GM21717 (cell line): ENCODE measurements at regions not wholly inside any gene's neighbourhood (a gene's known extent, or its start where the extent isn't known, plus 50 kb on each side); places are given as distances from the start of the nearest gene placed in this dataset.

ENCODE experiments used
- ATAC-seq: cut with Tn5 transposase; IDR thresholded peaks from one replicate; pipeline ENCODE4 v1.9.1; 2021; ENCODE audit warnings: mild to moderate bottlenecking, moderate library complexity; ENCODE audit not compliant: unreplicated experiment

DNA sequence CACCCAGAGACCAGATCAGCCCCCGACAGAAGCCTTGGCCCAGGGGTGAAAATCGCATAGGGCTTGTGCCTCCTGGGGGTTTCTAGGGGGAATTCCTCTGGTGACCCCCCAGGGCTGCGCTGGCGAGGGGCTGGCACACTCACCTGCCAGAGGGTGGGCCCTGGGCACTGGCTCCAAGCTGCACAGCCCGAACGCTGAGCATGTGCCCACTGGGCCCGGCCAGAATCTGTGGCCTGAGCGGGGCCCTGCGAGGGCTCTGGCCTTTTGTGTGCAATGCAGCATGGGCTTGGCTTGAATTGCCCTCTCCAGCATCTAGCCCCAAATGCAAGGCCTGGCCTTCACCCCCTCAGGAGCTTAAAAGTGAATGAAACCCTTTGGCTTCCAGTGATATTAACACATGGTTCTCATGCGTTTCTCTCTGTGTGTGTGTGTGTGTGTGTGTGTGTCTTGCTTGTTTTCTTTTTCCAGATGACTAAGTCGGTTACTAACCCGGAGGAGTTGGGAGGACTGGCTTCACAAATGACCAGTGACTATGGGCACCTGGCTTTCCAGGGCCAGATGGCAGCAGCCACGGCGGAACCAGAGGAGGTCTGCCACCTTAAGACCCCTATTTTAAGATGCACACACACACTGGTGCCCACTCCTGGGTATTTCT lies 259.1 kb upstream of the TPM1 start:
- ATAC-seq, result no peak

GRCh38 chr15:62785881-62786828 lies 256.4 kb upstream of the TPM1 start:
- no peak for ATAC-seq

- ATAC-seq, result no peak
Measured at GRCh38 chr15:62787401-62787800, 255.1 kb upstream of the TPM1 start.

DNA sequence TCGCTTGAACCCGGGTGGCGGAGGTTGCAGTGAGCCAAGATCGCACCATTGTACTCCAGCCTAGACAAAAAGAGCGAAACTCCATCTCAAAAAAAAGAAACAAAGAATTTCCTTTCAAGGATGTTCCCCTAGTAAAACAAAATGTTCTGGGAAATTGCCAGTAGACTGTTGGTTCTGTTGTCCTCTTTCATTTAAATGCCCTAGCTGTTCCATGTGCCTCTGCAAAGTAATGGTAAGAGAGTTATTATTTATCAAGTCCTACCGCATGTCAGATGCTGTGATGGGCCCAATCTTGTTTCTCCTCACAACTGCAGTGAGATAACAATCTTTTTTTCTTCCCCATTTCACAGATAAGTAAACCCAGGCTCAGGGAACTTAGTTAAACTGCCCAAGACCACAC lies 254.3 kb upstream of the TPM1 start:
- no peak for ATAC-seq

- ATAC-seq, result no peak
Measured at GRCh38 chr15:62790546-62790945, 252.0 kb upstream of the TPM1 start.

DNA sequence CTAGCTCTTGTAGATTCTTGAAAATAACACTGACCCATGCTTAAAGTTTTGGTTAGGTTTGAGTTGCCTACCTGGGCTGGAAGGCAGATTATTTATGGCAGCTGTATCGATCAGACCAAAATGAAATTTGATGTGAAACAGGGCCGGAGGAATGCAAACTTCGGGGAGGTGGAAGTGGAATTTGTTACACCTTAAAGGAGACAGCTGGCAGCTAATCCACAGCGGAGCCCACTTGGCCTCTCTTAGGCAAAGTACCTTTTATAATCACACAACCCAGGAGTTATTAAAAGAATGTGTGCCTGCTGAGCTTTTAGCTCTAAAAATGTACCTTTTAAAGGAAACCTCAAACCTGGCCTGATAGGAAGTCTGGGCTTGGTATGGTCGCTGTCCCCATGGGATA lies 250.9 kb upstream of the TPM1 start:
- no peak for ATAC-seq

DNA sequence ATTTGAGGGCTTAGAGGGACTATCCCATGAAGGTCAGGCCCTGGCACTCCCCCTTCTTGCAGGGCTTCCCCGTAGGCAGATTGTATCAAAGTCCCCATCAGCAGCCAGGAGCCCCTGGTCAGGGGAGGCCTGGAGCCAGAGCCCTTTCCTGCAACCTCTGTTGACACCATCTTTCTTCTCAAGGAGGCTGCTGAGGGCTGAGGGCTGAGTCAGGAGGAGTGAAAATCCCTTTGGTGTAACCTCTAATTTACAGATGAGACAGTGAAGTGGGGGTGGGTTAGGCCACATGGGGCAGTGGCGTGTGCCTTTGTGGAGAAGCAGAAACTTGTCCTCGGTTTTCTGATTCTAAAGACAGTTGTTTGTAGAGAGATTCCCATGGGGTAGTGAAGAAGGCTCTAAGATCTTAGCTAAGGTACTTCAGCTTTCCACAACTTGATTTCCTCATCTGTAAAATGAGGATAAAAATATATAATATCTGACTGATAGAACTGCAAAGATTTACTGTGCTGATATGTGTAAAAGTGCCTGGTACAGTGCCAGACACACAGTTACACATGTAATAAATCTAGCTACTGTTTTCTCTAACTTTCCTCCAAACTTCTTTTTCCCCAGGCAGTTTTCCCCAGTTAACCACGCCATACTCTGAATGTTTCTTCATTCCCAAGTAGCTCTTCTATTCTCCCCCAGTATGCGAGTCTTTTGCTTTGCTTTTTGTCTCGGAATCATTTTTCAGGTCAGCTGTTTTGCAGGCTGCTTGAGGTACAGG lies 249.4 kb upstream of the TPM1 start:
- ATAC-seq, result no peak

GRCh38 chr15:62793752-62794144 lies 248.8 kb upstream of the TPM1 start:
- no peak for ATAC-seq

GRCh38 chr15:62795171-62795570 lies 247.4 kb upstream of the TPM1 start:
- peak; percentile 58 for ATAC-seq

- ATAC-seq, result no peak
Measured at GRCh38 chr15:62795700-62796695, 246.5 kb upstream of the TPM1 start.

DNA sequence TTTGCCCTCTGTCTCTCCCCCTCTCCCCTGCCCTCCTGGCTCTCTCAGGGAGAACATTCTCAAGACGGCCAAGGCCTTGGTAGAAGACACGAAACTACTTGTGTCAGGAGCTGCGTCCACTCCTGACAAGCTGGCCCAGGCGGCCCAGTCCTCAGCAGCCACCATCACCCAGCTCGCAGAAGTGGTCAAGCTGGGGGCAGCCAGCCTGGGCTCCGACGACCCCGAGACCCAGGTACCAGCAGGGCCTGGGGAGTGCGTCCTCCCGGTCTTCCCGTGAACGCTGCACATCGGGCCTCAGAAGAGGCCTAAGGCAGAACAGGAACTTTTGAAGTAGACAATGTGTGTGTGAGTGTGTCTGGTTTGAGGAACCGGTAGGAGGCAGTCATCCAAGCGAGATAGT lies 245.4 kb upstream of the TPM1 start:
- ATAC-seq, result no peak

DNA sequence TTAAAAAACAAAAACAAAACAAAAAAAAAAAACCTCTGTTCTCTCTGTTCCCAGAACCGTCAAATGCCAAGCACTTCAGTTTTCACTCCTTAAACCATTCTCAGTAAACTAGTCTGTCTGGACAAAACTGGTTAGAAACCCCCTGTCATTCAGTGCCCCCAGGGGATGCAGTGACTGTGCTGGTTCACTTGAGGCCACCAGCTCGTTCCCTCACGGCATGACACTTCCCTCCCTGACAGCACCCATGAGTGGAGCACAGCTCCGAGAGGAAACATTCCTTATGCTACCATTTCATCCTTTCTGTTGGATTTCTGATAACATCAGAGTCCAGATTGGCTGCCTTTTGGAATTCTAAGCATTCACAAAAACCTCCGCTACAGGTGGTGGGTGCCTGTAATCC lies 244.0 kb upstream of the TPM1 start:
- ATAC-seq, result no peak

- ATAC-seq, result no peak
Measured at GRCh38 chr15:62799037-62799436, 243.5 kb upstream of the TPM1 start.

DNA sequence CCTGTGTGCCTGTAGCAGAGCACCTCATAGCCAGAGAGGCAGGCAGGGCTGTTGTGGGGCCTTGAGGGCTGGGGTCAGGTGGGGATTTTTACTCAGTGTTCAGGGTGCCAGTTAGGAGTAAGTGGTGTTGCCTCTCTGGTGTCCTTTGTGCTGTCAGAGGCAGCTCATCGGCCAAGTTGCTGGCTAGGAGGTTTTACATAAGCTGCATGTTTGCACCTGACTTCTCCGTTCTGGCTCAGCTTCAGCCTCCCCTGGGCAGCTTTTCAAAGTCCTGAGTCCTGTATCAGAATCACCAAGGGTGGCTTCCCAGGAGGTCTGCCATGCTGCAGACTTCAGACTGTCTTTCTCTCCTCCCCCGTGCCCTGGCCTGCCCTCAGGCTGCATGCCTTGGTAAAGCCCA lies 242.6 kb upstream of the TPM1 start:
- ATAC-seq, result no peak

- no peak for ATAC-seq
Measured at GRCh38 chr15:62802612-62803011, 239.9 kb upstream of the TPM1 start.

- no peak for ATAC-seq
Measured at GRCh38 chr15:62803856-62804400, 238.6 kb upstream of the TPM1 start.

DNA sequence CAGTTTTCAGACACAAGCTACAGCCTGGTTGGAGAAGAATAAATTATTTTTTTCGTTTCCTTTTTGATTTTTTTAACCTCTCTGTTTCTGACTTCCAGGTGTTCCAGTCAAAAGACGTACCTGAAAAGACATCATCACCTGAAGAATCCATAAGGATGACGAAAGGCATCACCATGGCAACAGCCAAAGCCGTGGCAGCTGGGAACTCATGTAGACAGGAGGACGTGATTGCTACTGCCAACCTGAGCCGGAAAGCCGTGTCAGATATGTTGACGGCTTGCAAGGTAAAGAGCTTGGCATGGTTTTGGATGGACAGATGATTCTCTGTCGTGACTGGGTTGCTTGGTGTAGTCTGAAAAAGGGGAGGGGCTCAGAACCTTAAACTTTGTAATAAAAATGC lies 237.0 kb upstream of the TPM1 start:
- no peak for ATAC-seq

DNA sequence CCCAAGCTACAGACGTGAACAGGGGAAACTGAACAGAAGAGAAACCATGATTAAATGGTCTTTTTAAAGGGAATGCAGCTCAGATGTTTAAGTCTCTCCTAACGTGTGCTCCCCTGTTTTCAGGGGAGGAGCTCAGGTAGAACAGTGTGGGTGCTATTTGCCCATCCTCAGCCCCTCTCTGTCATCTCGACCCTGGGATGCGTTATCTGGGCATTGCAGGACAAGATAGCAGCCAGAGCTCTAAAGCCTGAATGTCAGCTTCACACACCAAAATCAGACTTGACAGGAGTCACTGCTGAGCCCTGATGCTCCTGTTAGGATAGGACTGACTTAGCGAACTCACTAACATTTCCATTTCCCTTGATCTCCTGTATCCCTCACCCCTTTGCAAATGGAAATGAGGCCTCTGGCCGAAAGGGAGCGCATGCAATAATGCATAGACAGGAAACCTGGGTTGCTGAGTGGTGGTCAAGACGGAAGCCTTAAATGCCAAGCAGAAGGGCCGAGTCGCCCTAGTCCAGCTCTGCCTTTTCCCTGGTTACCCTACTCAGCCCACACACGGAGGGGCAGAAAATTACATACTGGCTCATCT lies 234.9 kb upstream of the TPM1 start:
- ATAC-seq, result no peak

DNA sequence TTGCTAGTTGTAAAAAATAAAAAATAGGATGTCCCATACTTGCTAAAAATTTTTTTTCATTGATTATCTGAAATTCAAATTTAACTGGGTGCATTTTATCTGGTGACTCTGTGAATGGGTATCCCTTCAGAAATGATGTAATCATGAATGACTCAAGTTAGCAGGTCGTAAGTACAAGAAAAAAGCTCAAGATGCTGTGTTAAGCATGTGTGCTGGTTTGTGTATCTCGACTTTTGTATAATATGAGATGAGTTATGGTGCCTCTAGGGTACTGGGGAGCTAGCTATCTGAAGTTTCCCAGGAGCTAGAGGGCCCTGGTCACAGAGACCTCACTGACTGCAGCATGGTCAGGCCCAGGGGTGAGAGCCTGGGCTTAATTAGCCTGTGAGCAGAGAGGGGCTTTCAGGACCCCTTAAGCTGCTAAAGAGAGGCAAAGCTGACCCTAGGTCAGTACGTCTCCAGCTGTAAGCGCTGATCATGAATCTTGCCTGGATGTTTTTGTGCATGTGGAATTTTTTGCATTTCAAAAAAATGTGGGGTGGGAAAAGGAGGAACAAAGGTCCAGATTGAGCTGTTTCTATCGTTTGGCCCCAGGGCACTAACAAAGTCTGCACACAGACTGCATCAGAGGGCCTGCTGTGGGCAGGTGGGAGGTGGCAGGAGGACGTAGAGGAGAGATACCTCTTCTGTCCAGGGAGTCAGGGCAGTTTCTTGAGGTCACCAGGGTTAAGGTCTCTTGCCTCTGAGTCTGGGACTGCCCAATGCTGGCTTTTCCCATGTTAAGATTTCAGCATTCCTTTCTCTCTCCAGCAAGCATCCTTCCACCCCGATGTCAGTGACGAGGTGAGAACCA lies 233.2 kb upstream of the TPM1 start:
- ATAC-seq, result no peak
